K562 (cell line): ENCODE measurements at regions not wholly inside any gene's neighbourhood (a gene's known extent, or its start where the extent isn't known, plus 50 kb on each side); places are given as distances from the start of the nearest gene placed in this dataset.

ENCODE experiments used
- ATAC-seq: fragments of 200-7000 bp; cut with Tn5 transposase; 3 replicates; pipeline ENCODE4 v1.9.1; 2020; ENCODE audit warnings: moderate library complexity
- BruUV-seq: library from RNA; stranded (reverse); fragments of 400-500 nt; replicated peaks from 2 replicates; lab custom pipeline; 2021; lab: Mats Ljungman, UMichigan
- CTCF ChIA-PET: fragments of 300-600 bp; formaldehyde crosslinking; extraction: SDS; loops from one replicate; lab custom pipeline; 2021; ENCODE audit warnings: low intra/inter-chr PET ratio; lab: Yijun Ruan, JAX
- POLR2A ChIA-PET: fragments of 300-600, 350-650 bp; sonication (Branson Sonifier 250); formaldehyde crosslinking; extraction: SDS; loops from one replicate; lab custom pipeline; 2021; ENCODE audit warnings: antibody characterized with exemption, inconsistent platforms; lab: Yijun Ruan, JAX
- DNase-seq, 4 experiments: peaks; one replicate each; pipeline versions ENCODE4 v3.0.0 to v3.0.0-alpha.2; 2011 to 2018; ENCODE audit warnings: low spot score in 3 of 4, mixed read lengths in 3 of 4; ENCODE audit errors: extremely low read depth in 1 of 4
- FAIRE-seq: peaks from 2 replicates; lab custom pipeline; 2011; peaks lifted over from hg19 to GRCh38; lab: Jason Lieb, UNC
- H2AFZ ChIP-seq: 2 replicates; pipeline ENCODE4 v1.6.0; 2011; ENCODE audit warnings: low read depth, low read length, control low read depth, inconsistent platforms
- H3K27ac ChIP-seq: fragments of 200-600 bp; 3 replicates; pipeline ENCODE4 v1.8.0; 2011; ENCODE audit warnings: low read depth, mild to moderate bottlenecking, control low read depth, inconsistent platforms, low read length, moderate library complexity, mixed read lengths; ENCODE audit errors: extremely low read depth
- H3K27me3 ChIP-seq, 2 experiments: fragments of 300-600 bp in 1 of 2; 2 replicates in 1 of 2; 3 replicates in 1 of 2; pipeline versions ENCODE4 v1.6.0 to v1.8.0; 2011; ENCODE audit warnings: inconsistent platforms in 2 of 2, low read length in 2 of 2, mild to moderate bottlenecking in 1 of 2, mixed read lengths in 1 of 2, moderate library complexity in 1 of 2; ENCODE audit not compliant: control insufficient read depth in 2 of 2, insufficient read depth in 2 of 2
- H3K36me3 ChIP-seq: fragments of 300-600 bp; 3 replicates; pipeline ENCODE4 v1.8.0; 2011; ENCODE audit warnings: mild to moderate bottlenecking, low read length, inconsistent platforms; ENCODE audit not compliant: control insufficient read depth, insufficient read depth
- H3K4me1 ChIP-seq, 2 experiments: fragments of 200-600 bp in 1 of 2; replicated peaks in 1 of 2; 2 replicates in 1 of 2; 3 replicates in 1 of 2; pipeline versions ENCODE4 v1.5.1 to v1.8.0; 2011; ENCODE audit warnings: inconsistent platforms in 2 of 2, low read length in 2 of 2, mild to moderate bottlenecking in 1 of 2, mixed read lengths in 1 of 2, moderate library complexity in 1 of 2; ENCODE audit not compliant: control insufficient read depth in 2 of 2, insufficient read depth in 2 of 2
- H3K4me2 ChIP-seq: 2 replicates; pipeline ENCODE4 v1.6.1; 2011; ENCODE audit warnings: low read length, control low read depth, inconsistent platforms, mixed read lengths; ENCODE audit not compliant: insufficient read depth
- H3K4me3 ChIP-seq: fragments of 200-600 bp; sonication (generic), shearing (Covaris generic); 2 replicates; pipeline ENCODE4 v1.5.1; 2016; ENCODE audit warnings: control low read depth, inconsistent platforms
- H3K79me2 ChIP-seq: fragments of 200-600 bp; 3 replicates; pipeline ENCODE4 v1.8.0; 2011; ENCODE audit warnings: low read length, inconsistent platforms; ENCODE audit not compliant: control insufficient read depth, insufficient read depth
- H3K9ac ChIP-seq, 2 experiments: 2 replicates each; pipeline versions ENCODE4 v1.6.0 to v1.6.1; 2011; ENCODE audit warnings: low read depth in 2 of 2, low read length in 2 of 2, control low read depth in 1 of 2, inconsistent platforms in 1 of 2, mild to moderate bottlenecking in 1 of 2, mixed read lengths in 1 of 2; ENCODE audit not compliant: insufficient read depth in 1 of 2
- H3K9me1 ChIP-seq: one replicate; pipeline ENCODE4 v1.6.0; 2011; ENCODE audit warnings: inconsistent platforms, mild to moderate bottlenecking, low read length, moderate library complexity; ENCODE audit not compliant: control insufficient read depth, insufficient read depth
- H3K9me3 ChIP-seq: replicated peaks from 2 replicates; pipeline ENCODE4 v1.5.1; 2011; ENCODE audit warnings: low read depth, low read length, inconsistent platforms; ENCODE audit not compliant: control insufficient read depth, insufficient read depth
- H4K20me1 ChIP-seq: replicated peaks from 2 replicates; pipeline ENCODE4 v1.6.1; 2011; ENCODE audit warnings: low read length, inconsistent platforms, mixed read lengths; ENCODE audit not compliant: control insufficient read depth, insufficient read depth
- IRF9 ChIP-seq: fragments of 450-650 bp; IDR thresholded peaks from 2 replicates; pipeline ENCODE4 v1.6.1; 2016; ENCODE audit warnings: missing biosample characterization, missing genetic modification characterization
- THRAP3 ChIP-seq: fragments of 450-650 bp; IDR thresholded peaks from 2 replicates; pipeline ENCODE4 v1.6.1; 2016; ENCODE audit warnings: mild to moderate bottlenecking, inconsistent platforms, borderline replicate concordance
- ZNF449 ChIP-seq: fragments of 250-450 bp; sonication (Bioruptor Pico); IDR thresholded peaks from 2 replicates; pipeline ENCODE4 v1.8.0; 2022; ENCODE audit warnings: moderate library complexity, mild to moderate bottlenecking, inconsistent platforms
- in situ Hi-C: fragments of 300-500 bp; cut with MboI; formaldehyde crosslinking; loops from 4 replicates; pipeline ENCODE4 v1.15.0; 2018; ENCODE audit warnings: inconsistent platforms, mixed read lengths
- intact Hi-C: fragments of 100-400 bp; cut with micrococcal nuclease; formaldehyde crosslinking; loops from 2 replicates; pipeline ENCODE4 v1.14.2; 2022
- TF ChIP-seq, protein P1 (sequence below): fragments of 250-450 bp; sonication (Bioruptor Pico); IDR thresholded peaks from 2 replicates; pipeline ENCODE4 v1.9.0; 2021; ENCODE audit warnings: mild to moderate bottlenecking, inconsistent platforms

GRCh38 chr6:79135973-79136470, 58.0 kb upstream of the PHIP start:
- no peak for TF ChIP-seq THRAP3
- TF ChIP-seq ZNF449 (CRISPR knock-in tag): no peak
- TF ChIP-seq IRF9 (tag): no peak
- TF ChIP-seq, protein P1, sequence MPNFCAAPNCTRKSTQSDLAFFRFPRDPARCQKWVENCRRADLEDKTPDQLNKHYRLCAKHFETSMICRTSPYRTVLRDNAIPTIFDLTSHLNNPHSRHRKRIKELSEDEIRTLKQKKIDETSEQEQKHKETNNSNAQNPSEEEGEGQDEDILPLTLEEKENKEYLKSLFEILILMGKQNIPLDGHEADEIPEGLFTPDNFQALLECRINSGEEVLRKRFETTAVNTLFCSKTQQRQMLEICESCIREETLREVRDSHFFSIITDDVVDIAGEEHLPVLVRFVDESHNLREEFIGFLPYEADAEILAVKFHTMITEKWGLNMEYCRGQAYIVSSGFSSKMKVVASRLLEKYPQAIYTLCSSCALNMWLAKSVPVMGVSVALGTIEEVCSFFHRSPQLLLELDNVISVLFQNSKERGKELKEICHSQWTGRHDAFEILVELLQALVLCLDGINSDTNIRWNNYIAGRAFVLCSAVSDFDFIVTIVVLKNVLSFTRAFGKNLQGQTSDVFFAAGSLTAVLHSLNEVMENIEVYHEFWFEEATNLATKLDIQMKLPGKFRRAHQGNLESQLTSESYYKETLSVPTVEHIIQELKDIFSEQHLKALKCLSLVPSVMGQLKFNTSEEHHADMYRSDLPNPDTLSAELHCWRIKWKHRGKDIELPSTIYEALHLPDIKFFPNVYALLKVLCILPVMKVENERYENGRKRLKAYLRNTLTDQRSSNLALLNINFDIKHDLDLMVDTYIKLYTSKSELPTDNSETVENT (CRISPR knock-in tag): no peak
- H2AFZ ChIP-seq: no peak overlapping the region
- H4K20me1 ChIP-seq: no peaks in the 10 kb centered on the region
- ChIA-PET CTCF (no interaction called here), POLR2A (no interaction called here)
- H3K27ac ChIP-seq: no peak overlapping the region
- intact Hi-C loops (no loop called here), in situ Hi-C loops (no loop called here)
- no peak for FAIRE-seq
- H3K9ac ChIP-seq: no peak overlapping the region
- no peak overlapping the region for H3K4me3 ChIP-seq
- DNase-seq: no peak
- BruUV-seq: no TSS peak
- no peaks in the 10 kb centered on the region for H3K9me1 ChIP-seq
- no peaks in the 10 kb centered on the region for H3K79me2 ChIP-seq
- no peak overlapping the region for H3K4me2 ChIP-seq
- no peaks in the 10 kb centered on the region for H3K4me1 ChIP-seq
- peaks cover 0 to 2% of the 10 kb centered on the region in 2 experiments; a peak in 2 of 5 replicates for H3K27me3 ChIP-seq
- no peak for ATAC-seq
- H3K36me3 ChIP-seq: no peaks in the 10 kb centered on the region
- H3K9me3 ChIP-seq: no peaks in the 10 kb centered on the region
